GM12891 (cell line): ENCODE measurements at regions not wholly inside any gene's neighbourhood (a gene's known extent, or its start where the extent isn't known, plus 50 kb on each side); places are given as distances from the start of the nearest gene placed in this dataset.
"Not testable (repeated sequence)": the region's sequence is repeated elsewhere in the genome, so short reads cannot be mapped to it uniquely, and the experiment has no call there.

Experiments
- DNase-seq: peaks from one replicate; pipeline ENCODE4 v3.0.0; 2011; ENCODE audit warnings: low spot score; ENCODE audit not compliant: insufficient read length
- FAIRE-seq: peaks from 2 replicates; lab custom pipeline; 2011; peaks lifted over from hg19 to GRCh38; lab: Jason Lieb, UNC
- PAX5 ChIP-seq: IDR thresholded peaks from 2 replicates; pipeline ENCODE4 v1.6.1; 2011; ENCODE audit warnings: low read length, moderate library complexity, mild to moderate bottlenecking; ENCODE audit not compliant: insufficient read depth, severe bottlenecking
- POLR2A ChIP-seq: IDR thresholded peaks from 2 replicates; pipeline ENCODE4 v1.6.1; 2011; ENCODE audit warnings: low read depth, low read length, control low read depth
- POLR2AphosphoS5 ChIP-seq: IDR thresholded peaks from 2 replicates; pipeline ENCODE4 v1.6.1; 2011; ENCODE audit warnings: low read depth, low read length, control low read depth
- POU2F2 ChIP-seq: IDR thresholded peaks from 2 replicates; pipeline ENCODE4 v1.6.1; 2011; ENCODE audit warnings: low read depth, mild to moderate bottlenecking, control low read depth, low read length, moderate library complexity
- SPI1 ChIP-seq: IDR thresholded peaks from 2 replicates; pipeline ENCODE4 v1.6.1; 2011; ENCODE audit warnings: low read depth, low read length, control low read depth
- TAF1 ChIP-seq: IDR thresholded peaks from 2 replicates; pipeline ENCODE4 v1.6.1; 2011; ENCODE audit warnings: low read depth, low read length, control low read depth

DNA sequence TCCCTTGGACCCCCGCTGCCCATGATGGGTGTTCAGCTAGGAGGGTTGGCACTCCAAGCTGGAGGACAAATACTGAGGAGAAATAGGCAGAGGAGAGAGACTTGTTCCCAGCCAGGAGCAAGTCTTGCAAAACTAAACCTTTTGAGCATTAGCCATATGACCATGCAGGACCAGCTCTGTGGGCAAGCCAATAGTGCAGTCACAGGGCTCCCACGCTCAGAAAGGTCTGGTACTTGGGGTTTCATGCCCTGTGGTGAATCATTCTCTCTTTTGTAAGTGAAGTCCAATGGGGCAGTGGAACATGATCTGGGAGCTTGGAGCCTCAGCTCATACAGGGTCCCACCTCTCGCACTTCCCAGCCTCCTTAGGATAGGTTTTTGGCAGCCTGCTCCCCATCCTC is 300.9 kb downstream of the BCOR start:
- no peak for TF ChIP-seq POU2F2
- no peak for TF ChIP-seq TAF1
- no peak for TF ChIP-seq POLR2AphosphoS5
- no peak for TF ChIP-seq POLR2A
- no peak for TF ChIP-seq SPI1
- no peak for TF ChIP-seq PAX5
- FAIRE-seq: no peak
- DNase-seq: no peak

DNA sequence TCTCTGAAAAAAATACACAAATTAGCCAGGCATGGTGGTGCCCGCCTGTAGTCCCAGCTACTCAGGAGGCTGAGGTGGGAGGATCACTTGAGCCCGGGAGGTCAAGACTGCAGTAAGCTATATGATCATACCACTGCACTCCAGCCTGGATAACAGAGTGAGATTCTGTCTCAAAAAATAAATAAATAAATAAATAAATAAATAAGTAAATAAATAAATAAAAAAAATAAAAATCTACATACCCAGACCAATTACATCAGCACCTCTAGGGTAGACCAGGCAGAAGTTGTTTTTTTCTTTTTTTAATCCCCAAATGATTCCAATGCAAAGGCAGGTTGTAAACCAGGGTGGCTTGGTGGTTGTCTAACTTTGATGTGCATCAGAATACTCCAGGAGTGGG is 299.3 kb downstream of the BCOR start:
- not testable (repeated sequence) for DNase-seq
- peak; percentile 26 for FAIRE-seq

DNA sequence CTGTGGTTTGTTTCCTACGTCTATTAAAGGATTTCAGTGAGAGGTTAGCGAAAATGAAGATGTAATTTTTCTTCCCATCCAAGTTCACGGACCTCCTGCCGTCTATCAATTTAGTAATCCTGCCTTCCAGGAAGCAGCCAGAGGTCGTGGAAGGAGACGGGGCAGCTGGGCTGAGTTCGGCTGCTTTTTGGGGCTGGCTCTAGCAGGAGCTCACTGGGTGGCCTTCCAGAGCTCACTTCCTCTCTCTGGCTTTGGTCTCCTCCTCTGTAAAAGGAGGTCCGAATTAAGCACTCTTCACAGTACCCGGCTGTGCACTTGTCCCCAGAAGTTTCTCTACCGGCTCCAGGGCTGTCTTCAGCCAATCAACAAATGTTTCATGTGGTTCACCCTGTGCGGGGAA is 295.4 kb downstream of the BCOR start:
- FAIRE-seq (no peak), DNase-seq (no peak)
- TF ChIP-seq POU2F2 (no peak), POLR2A (no peak), TAF1 (no peak), POLR2AphosphoS5 (no peak), SPI1 (no peak), PAX5 (no peak)

DNA sequence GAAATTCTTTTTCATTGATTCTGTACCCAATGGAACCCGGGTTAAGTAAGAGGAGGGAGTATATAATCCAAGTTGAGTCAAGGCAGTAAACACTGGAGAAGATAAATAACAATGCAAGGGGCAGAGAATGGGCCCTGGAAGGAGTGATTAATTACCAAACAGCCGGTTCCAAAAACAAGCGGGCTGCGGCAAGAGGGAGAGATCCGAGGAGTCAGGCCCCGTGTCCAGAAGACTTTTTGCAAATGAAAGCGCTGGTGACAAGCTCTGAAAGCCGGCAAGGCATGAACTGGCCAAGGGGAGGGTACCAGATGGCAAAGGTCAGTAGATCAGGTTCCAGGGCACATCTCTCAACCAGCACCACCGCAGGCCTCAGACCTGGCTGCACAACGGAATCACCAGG is 294.9 kb downstream of the BCOR start:
- TF ChIP-seq SPI1: no peak
- TF ChIP-seq TAF1: no peak
- no peak for TF ChIP-seq POLR2AphosphoS5
- TF ChIP-seq PAX5: no peak
- TF ChIP-seq POU2F2: no peak
- no peak for TF ChIP-seq POLR2A
- no peak for DNase-seq
- FAIRE-seq: no peak

DNA sequence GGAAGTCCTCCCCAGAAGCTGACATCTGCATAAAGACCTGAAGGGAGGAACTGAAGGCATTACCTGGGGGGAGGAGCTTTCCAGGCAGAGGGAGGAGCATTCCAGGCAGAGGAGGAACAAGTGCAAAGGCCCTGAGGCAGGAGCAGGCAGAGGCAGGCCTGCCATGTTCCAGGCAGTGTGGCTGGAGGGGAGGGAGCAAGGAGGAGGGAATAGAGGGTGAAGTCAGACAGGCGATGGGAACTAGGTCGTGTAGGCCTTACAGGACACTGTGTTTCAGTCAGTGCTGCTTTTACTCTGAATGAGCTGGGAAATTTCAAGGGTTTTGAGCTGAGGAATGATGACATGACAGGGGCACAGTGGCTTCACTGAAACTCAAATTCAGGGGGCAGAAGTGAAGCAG is 292.7 kb downstream of the BCOR start:
- FAIRE-seq: no peak

DNA sequence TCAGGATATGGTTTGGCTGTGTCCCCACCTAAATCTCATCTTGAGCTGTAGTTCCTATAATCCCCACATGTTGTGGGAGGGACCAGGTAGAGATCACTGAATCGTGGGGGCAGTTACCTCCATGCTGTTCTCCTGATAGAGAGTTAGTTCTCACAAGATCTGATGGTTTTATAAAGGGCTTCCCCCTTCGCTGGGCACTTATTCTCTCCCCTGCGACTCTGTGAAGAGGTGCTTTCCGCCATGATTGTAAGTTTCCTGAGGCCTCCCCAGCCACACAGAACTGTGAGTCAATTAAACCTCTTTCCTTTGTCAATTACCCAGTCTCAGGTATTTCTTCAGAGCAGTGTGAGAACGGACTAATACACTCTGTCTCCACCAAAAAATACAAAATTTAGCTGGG is 291.9 kb downstream of the BCOR start:
- no peak for FAIRE-seq
- no peak for DNase-seq
- no peak for TF ChIP-seq POLR2A
- TF ChIP-seq TAF1: no peak
- TF ChIP-seq PAX5: no peak
- TF ChIP-seq POU2F2: no peak
- TF ChIP-seq POLR2AphosphoS5: no peak
- TF ChIP-seq SPI1: no peak

More for the DNA sequence above, 292.7 kb downstream of the BCOR start:
- DNase-seq: no peak
- no peak for TF ChIP-seq POLR2A
- TF ChIP-seq TAF1: no peak

DNA sequence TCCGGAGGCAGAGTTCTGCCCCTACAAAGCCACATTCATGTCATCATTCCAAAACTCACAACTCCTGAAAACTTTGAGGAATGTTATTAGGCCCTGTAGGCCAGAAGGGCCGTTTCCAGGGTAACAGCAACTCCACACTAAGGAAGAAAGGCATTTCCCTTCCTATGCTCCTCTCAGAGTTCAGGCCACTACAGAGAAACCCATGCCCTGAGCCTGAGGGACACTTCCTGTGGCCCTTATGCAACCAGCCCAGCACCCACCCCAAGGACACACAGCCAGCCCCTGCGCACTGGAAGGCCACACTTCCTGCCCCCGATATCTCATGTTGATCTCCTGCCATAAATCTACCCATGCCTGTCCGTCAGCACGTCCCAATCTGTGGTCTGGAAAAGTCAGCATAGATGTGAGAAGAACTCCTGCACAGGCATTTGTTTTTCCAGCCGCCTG is 289.3 kb downstream of the BCOR start:
- no peak for TF ChIP-seq POLR2AphosphoS5
- no peak for TF ChIP-seq POU2F2
- no peak for TF ChIP-seq POLR2A
- no peak for TF ChIP-seq SPI1
- no peak for TF ChIP-seq TAF1
- no peak for TF ChIP-seq PAX5
- DNase-seq (no peak), FAIRE-seq (no peak)

DNA sequence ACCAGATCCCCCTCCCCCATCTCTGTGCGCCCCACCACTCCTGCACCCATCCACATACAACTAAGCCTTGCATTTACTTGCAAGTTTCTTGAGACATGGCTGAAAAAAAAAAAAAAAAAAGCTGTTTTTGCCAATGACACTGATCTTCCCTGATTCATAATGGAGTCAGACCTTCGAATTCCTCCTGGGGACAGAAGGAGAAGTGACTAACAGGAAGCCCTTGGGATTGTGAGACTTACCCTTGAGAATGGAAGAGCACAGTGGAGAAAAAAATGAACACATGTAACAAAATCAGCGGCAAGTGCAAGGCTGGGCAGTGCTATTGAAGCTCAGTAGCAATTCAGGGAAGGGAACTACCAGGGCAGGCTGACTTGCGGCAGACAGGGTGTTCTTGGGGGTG is 288.4 kb downstream of the BCOR start:
- no peak for DNase-seq
- no peak for FAIRE-seq
- TF ChIP-seq PAX5 (no peak), SPI1 (no peak), TAF1 (no peak), POU2F2 (no peak), POLR2A (no peak), POLR2AphosphoS5 (no peak)

DNA sequence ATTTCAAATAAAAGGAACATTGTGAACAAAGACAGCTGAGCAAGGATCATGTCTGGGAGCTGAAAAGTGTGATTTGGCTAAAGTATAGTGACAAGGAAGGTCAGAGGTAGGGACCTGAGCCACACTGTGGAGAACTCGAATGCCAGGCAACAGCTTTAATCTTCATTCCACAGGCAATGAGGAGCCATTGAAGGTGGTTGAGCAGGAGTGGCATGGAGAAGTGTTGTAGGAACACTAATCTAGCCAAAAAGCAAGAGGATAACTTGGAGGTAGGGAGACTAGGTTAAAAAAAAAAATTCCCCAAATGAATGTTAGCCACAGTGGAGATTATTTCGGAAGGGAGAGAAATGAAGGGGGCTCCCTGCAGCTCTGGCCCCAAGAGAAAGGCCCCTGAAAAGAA is 286.9 kb downstream of the BCOR start:
- FAIRE-seq (no peak), DNase-seq (no peak)
- TF ChIP-seq PAX5: no peak
- TF ChIP-seq POLR2A: no peak
- TF ChIP-seq TAF1: no peak
- no peak for TF ChIP-seq POU2F2
- TF ChIP-seq SPI1: no peak
- no peak for TF ChIP-seq POLR2AphosphoS5

DNA sequence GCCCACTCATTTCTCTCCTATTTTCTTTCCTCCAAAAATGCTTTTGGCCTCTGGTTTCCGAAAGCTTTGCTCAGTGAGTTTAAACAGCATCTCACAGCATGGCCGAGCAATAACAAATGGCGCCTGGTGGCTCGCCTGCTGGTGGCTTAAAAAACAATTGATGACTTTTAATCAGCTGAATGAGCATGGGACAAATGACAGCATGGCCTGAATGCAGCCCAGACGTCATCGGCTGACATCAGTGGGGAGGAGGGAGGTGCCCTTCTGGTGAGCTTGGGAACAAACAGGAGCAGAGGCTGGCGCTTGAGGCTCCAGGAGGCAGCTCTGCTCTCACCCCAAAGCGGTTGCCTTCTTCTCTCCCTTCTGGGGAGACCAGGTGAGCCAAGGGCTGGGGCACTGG is 286.4 kb downstream of the BCOR start:
- DNase-seq: no peak
- FAIRE-seq: no peak
- no peak for TF ChIP-seq POLR2A
- no peak for TF ChIP-seq TAF1
- no peak for TF ChIP-seq POU2F2
- TF ChIP-seq PAX5: no peak
- no peak for TF ChIP-seq POLR2AphosphoS5
- no peak for TF ChIP-seq SPI1
